Panc1 (cell line): ENCODE measurements at regions not wholly inside any gene's neighbourhood (a gene's known extent, or its start where the extent isn't known, plus 50 kb on each side); places are given as distances from the start of the nearest gene placed in this dataset.

Experiments
- CTCF ChIP-seq: fragments of 450-650 bp; IDR thresholded peaks from 2 replicates; pipeline ENCODE4 v1.5.1; 2017; ENCODE audit warnings: mild to moderate bottlenecking
- TF ChIP-seq, protein P1 (sequence below), 2 experiments: IDR thresholded peaks; 2 replicates each; pipeline ENCODE4 v1.6.1; 2011 to 2012; ENCODE audit warnings: low read depth in 2 of 2, control low read depth in 1 of 2, low read length in 1 of 2, mild to moderate bottlenecking in 1 of 2, moderate library complexity in 1 of 2; ENCODE audit not compliant: insufficient read depth in 1 of 2

GRCh38 chr4:135281230-135281629 is 1079.6 kb upstream of the PABPC4L start:
- TF ChIP-seq, protein P1, sequence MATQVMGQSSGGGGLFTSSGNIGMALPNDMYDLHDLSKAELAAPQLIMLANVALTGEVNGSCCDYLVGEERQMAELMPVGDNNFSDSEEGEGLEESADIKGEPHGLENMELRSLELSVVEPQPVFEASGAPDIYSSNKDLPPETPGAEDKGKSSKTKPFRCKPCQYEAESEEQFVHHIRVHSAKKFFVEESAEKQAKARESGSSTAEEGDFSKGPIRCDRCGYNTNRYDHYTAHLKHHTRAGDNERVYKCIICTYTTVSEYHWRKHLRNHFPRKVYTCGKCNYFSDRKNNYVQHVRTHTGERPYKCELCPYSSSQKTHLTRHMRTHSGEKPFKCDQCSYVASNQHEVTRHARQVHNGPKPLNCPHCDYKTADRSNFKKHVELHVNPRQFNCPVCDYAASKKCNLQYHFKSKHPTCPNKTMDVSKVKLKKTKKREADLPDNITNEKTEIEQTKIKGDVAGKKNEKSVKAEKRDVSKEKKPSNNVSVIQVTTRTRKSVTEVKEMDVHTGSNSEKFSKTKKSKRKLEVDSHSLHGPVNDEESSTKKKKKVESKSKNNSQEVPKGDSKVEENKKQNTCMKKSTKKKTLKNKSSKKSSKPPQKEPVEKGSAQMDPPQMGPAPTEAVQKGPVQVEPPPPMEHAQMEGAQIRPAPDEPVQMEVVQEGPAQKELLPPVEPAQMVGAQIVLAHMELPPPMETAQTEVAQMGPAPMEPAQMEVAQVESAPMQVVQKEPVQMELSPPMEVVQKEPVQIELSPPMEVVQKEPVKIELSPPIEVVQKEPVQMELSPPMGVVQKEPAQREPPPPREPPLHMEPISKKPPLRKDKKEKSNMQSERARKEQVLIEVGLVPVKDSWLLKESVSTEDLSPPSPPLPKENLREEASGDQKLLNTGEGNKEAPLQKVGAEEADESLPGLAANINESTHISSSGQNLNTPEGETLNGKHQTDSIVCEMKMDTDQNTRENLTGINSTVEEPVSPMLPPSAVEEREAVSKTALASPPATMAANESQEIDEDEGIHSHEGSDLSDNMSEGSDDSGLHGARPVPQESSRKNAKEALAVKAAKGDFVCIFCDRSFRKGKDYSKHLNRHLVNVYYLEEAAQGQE (IDR thresholded peaks at IDR 0.05; ENCODE audit: insufficient read depth in 1 of 2, low read depth in 2 of 2, low read length in 1 of 2): no peak
- no peak for TF ChIP-seq CTCF
